ENCODE measurements at regions not wholly inside any gene's neighbourhood (a gene's known extent, or its start where the extent isn't known, plus 50 kb on each side); places are given as distances from the start of the nearest gene placed in this dataset.

DNA sequence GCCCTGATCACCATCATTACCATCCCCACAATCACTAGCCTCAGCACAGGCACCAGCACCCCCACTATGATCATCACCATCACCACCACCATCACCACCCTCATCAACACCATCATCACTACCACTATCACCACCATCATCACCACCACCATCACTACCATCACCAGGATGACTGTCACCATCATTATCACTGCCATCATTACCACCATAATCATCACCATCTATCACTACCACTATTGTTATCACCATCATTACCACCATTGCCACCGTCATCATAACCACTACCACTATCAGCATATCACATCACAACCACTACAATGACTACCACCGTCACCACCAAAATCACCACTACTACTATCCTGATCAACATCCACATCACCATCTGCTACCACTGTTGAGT lies 57.3 kb upstream of the CASZ1 start:
- CTCF ChIA-PET = no interaction called here
- WGBS (ENCODE audit: insufficient coverage) = 100% methylated on average over 1 of the region's 2 CpGs
- Mint-ChIP-seq H3K4me3 (no peak overlapping the region), H3K4me1 (no peaks in the 10 kb centered on the region), H3K27me3 (peaks cover 0 to 5% of the 10 kb centered on the region in 2 donors), H3K36me3 (no peaks in the 10 kb centered on the region), H3K9me3 (no peaks in the 10 kb centered on the region), H3K27ac (no peak overlapping the region)
- DNase-seq (no peak), ATAC-seq (replicated peaks in 1 of 4) (no peak)
- POLR2A ChIA-PET = no interaction called here
- Histone ChIP-seq H3K36me3 (ENCODE audit: control insufficient read depth in 2 of 2, extremely low read depth in 1 of 2, insufficient read depth in 1 of 2, low read length in 1 of 2) (no peaks in the 10 kb centered on the region), H3K27ac (ENCODE audit: low read length) (no peak overlapping the region), H3K27me3 (replicated peaks in 1 of 2; ENCODE audit: control insufficient read depth in 2 of 2, extremely low read depth in 1 of 2, insufficient read depth in 2 of 2, low read length in 1 of 2) (peaks cover 0 to 34% of the 10 kb centered on the region in 2 experiments), H3K4me3 (ENCODE audit: control insufficient read depth in 1 of 2, extremely low read depth in 1 of 2, low read length in 1 of 2) (no peak overlapping the region), H3K9me3 (no peaks in the 10 kb centered on the region), H3K4me1 (ENCODE audit: control insufficient read depth in 1 of 2, extremely low read depth in 1 of 2, insufficient read depth in 2 of 2, low read length in 2 of 2) (no peaks in the 10 kb centered on the region)

DNA sequence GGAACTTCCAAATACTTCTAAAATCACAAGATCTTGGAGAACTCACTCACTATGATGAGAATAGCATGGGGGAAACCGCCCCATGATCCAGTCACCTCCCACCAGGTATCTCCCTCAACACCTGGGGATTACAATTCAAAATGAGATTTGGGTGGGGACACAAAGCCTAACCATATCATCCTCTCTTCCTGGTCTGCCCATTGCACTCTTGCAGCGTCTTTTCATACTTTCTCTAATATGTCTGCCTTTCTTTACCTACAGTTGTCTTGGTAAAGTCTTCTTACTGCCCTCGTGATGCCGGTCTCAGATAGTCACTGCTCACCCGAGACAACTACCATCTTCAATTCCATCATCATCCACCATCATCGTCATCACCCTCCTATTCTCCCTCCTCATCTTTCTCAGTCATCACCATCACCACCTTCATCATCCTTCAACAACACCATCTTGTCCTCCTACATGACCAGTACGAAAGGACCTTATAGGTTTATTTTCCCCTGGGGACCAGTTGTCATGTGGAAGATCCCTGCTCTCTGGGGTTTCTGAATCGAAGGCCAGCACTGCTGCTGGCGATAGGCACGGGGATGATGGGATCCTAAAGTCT lies 58.5 kb upstream of the CASZ1 start:
- Histone ChIP-seq H3K27me3 (replicated peaks in 1 of 2; ENCODE audit: control insufficient read depth in 2 of 2, extremely low read depth in 1 of 2, insufficient read depth in 2 of 2, low read length in 1 of 2) (peaks cover 0 to 25% of the 10 kb centered on the region in 2 experiments), H3K4me3 (ENCODE audit: control insufficient read depth in 1 of 2, extremely low read depth in 1 of 2, low read length in 1 of 2) (no peak overlapping the region), H3K27ac (ENCODE audit: low read length) (no peak overlapping the region), H3K4me1 (ENCODE audit: control insufficient read depth in 1 of 2, extremely low read depth in 1 of 2, insufficient read depth in 2 of 2, low read length in 2 of 2) (no peaks in the 10 kb centered on the region), H3K36me3 (ENCODE audit: control insufficient read depth in 2 of 2, extremely low read depth in 1 of 2, insufficient read depth in 1 of 2, low read length in 1 of 2) (no peaks in the 10 kb centered on the region), H3K9me3 (no peaks in the 10 kb centered on the region)
- POLR2A ChIA-PET = no interaction called here
- ATAC-seq (replicated peaks in 1 of 4) (no peak), DNase-seq (no peak)
- Mint-ChIP-seq H3K27ac (no peak overlapping the region), H3K4me3 (no peak overlapping the region), H3K4me1 (no peaks in the 10 kb centered on the region), H3K9me3 (no peaks in the 10 kb centered on the region), H3K36me3 (no peaks in the 10 kb centered on the region), H3K27me3 (peaks cover 0 to 3% of the 10 kb centered on the region in 2 donors)
- 89% methylated on average over 8 of the region's 10 CpGs for WGBS (ENCODE audit: insufficient coverage)
- CTCF ChIA-PET = interaction anchor here in 1 of 2 donors (0.6 kb wide), 1 partner anchor 1717 kb away, joined by 7 read pairs; no protein-coding TSS in a partner anchor

DNA sequence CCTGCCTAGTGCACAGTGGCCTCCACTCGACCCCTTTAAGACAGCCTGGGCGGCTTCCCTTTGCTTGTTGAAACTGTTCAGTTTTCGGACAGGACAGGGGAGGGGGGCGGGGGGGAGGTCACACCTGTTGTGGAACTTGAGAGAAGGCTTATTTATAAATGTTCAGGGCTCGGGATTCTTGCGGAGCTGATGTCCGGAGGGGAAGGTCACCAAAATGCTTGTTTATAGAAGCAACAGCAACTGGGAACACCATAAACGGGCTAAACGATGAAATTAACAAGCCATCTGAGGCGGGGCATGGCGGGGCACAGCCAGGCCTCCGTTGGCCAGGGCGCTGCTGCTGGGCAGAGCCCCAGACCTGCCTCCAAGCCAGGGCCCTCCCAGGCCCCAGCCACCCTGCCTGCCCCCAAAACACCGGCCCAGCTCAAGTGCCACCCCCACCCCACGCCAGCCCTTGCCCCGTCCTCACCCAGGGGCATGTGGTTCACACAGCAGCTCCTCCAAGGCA lies 59.8 kb upstream of the CASZ1 start:
- Histone ChIP-seq H3K27me3 (replicated peaks in 1 of 2; ENCODE audit: control insufficient read depth in 2 of 2, extremely low read depth in 1 of 2, insufficient read depth in 2 of 2, low read length in 1 of 2) (peaks cover 0 to 25% of the 10 kb centered on the region in 2 experiments), H3K4me1 (ENCODE audit: control insufficient read depth in 1 of 2, extremely low read depth in 1 of 2, insufficient read depth in 2 of 2, low read length in 2 of 2) (no peaks in the 10 kb centered on the region), H3K27ac (ENCODE audit: low read length) (no peak overlapping the region), H3K36me3 (ENCODE audit: control insufficient read depth in 2 of 2, extremely low read depth in 1 of 2, insufficient read depth in 1 of 2, low read length in 1 of 2) (no peaks in the 10 kb centered on the region), H3K9me3 (no peaks in the 10 kb centered on the region), H3K4me3 (ENCODE audit: control insufficient read depth in 1 of 2, extremely low read depth in 1 of 2, low read length in 1 of 2) (no peak overlapping the region)
- no peaks in the 10 kb centered on the region for H3K4me1 Mint-ChIP-seq
- ATAC-seq (replicated peaks in 1 of 4) (no peak), DNase-seq (no peak)
- H3K36me3 Mint-ChIP-seq = no peaks in the 10 kb centered on the region
- no peaks in the 10 kb centered on the region for H3K27me3 Mint-ChIP-seq
- 81% methylated on average over 12 of the region's 16 CpGs for WGBS (ENCODE audit: insufficient coverage)
- H3K4me3 Mint-ChIP-seq = no peak overlapping the region
- CTCF ChIA-PET = no interaction called here
- POLR2A ChIA-PET = no interaction called here
- no peaks in the 10 kb centered on the region for H3K9me3 Mint-ChIP-seq
- H3K27ac Mint-ChIP-seq = no peak overlapping the region

- Mint-ChIP-seq H3K36me3 (no peaks in the 10 kb centered on the region), H3K27me3 (no peaks in the 10 kb centered on the region), H3K9me3 (no peaks in the 10 kb centered on the region), H3K4me1 (no peaks in the 10 kb centered on the region), H3K27ac (no peak overlapping the region), H3K4me3 (no peak overlapping the region)
- Histone ChIP-seq H3K27ac (ENCODE audit: low read length) (no peak overlapping the region), H3K4me3 (ENCODE audit: control insufficient read depth in 1 of 2, extremely low read depth in 1 of 2, low read length in 1 of 2) (no peak overlapping the region), H3K36me3 (ENCODE audit: control insufficient read depth in 2 of 2, extremely low read depth in 1 of 2, insufficient read depth in 1 of 2, low read length in 1 of 2) (no peaks in the 10 kb centered on the region), H3K27me3 (replicated peaks in 1 of 2; ENCODE audit: control insufficient read depth in 2 of 2, extremely low read depth in 1 of 2, insufficient read depth in 2 of 2, low read length in 1 of 2) (peaks cover 0 to 27% of the 10 kb centered on the region in 2 experiments), H3K9me3 (no peaks in the 10 kb centered on the region), H3K4me1 (ENCODE audit: control insufficient read depth in 1 of 2, extremely low read depth in 1 of 2, insufficient read depth in 2 of 2, low read length in 2 of 2) (no peaks in the 10 kb centered on the region)
- DNase-seq (no peak), ATAC-seq (replicated peaks in 1 of 4) (no peak)
- ChIA-PET POLR2A (interaction anchor here in 1 of 2 donors (0.6 kb wide), 1 partner anchor 1791 kb away, joined by 4 read pairs; no protein-coding TSS in a partner anchor), CTCF (no interaction called here)
- 90% methylated on average over 24 of the region's 27 CpGs for WGBS (ENCODE audit: insufficient coverage)
Observed at GRCh38 chr1:10856863-10857598, 60.6 kb upstream of the CASZ1 start.

DNA sequence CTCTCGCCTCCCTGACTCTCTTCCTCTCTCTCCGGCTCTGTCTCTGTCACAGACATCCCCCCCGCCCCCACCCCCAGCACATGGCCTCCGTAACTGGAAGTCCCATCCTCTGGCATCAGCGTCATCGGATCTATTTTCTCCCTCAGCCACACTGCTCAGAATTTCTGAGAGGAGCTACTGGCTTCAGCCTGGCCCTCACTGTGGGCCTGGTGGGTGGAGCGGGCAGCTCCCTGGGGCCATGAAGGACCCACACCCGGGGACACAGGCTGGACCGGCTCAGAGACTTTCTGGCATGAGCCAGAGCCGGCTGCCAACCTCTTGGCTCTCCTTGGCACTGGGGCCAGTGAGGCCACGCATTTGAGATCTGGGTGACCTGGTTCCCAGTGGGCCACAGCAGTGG lies 61.2 kb upstream of the CASZ1 start:
- Histone ChIP-seq H3K9me3 (no peaks in the 10 kb centered on the region), H3K4me3 (ENCODE audit: control insufficient read depth in 1 of 2, extremely low read depth in 1 of 2, low read length in 1 of 2) (no peak overlapping the region), H3K4me1 (ENCODE audit: control insufficient read depth in 1 of 2, extremely low read depth in 1 of 2, insufficient read depth in 2 of 2, low read length in 2 of 2) (no peaks in the 10 kb centered on the region), H3K36me3 (ENCODE audit: control insufficient read depth in 2 of 2, extremely low read depth in 1 of 2, insufficient read depth in 1 of 2, low read length in 1 of 2) (no peaks in the 10 kb centered on the region), H3K27me3 (replicated peaks in 1 of 2; ENCODE audit: control insufficient read depth in 2 of 2, extremely low read depth in 1 of 2, insufficient read depth in 2 of 2, low read length in 1 of 2) (peaks cover 0 to 30% of the 10 kb centered on the region in 2 experiments), H3K27ac (ENCODE audit: low read length) (no peak overlapping the region)
- ChIA-PET CTCF (no interaction called here), POLR2A (no interaction called here)
- H3K4me3 Mint-ChIP-seq = no peak overlapping the region
- no peaks in the 10 kb centered on the region for H3K9me3 Mint-ChIP-seq
- WGBS (ENCODE audit: insufficient coverage) = 89% methylated on average over 7 of the region's 11 CpGs
- DNase-seq = no peak
- H3K36me3 Mint-ChIP-seq = no peaks in the 10 kb centered on the region
- H3K27ac Mint-ChIP-seq = no peak overlapping the region
- H3K4me1 Mint-ChIP-seq = no peaks in the 10 kb centered on the region
- ATAC-seq (replicated peaks in 1 of 4) = no peak
- peaks cover 0 to 2% of the 10 kb centered on the region in 2 donors for H3K27me3 Mint-ChIP-seq

- Mint-ChIP-seq H3K36me3 (no peaks in the 10 kb centered on the region), H3K27me3 (peaks cover 11 to 23% of the 10 kb centered on the region in 2 donors), H3K4me3 (no peak overlapping the region), H3K4me1 (peaks cover 0 to 7% (median 3%) of the 10 kb centered on the region in 3 donors), H3K9me3 (no peaks in the 10 kb centered on the region), H3K27ac (no peak overlapping the region)
- DNase-seq (no peak), ATAC-seq (replicated peaks in 1 of 4) (no peak)
- ChIA-PET CTCF (no interaction called here), POLR2A (no interaction called here)
- WGBS (ENCODE audit: insufficient coverage) = 85% methylated on average over 9 of the region's 13 CpGs
- Histone ChIP-seq H3K27me3 (replicated peaks in 1 of 2; ENCODE audit: control insufficient read depth in 2 of 2, extremely low read depth in 1 of 2, insufficient read depth in 2 of 2, low read length in 1 of 2) (peaks cover 2 to 44% of the 10 kb centered on the region in 2 experiments), H3K4me1 (ENCODE audit: control insufficient read depth in 1 of 2, extremely low read depth in 1 of 2, insufficient read depth in 2 of 2, low read length in 2 of 2) (no peaks in the 10 kb centered on the region), H3K9me3 (no peaks in the 10 kb centered on the region), H3K27ac (ENCODE audit: low read length) (no peak overlapping the region), H3K36me3 (ENCODE audit: control insufficient read depth in 2 of 2, extremely low read depth in 1 of 2, insufficient read depth in 1 of 2, low read length in 1 of 2) (no peaks in the 10 kb centered on the region), H3K4me3 (ENCODE audit: control insufficient read depth in 1 of 2, extremely low read depth in 1 of 2, low read length in 1 of 2) (no peak overlapping the region)
Observed at GRCh38 chr1:10860218-10860617, 63.8 kb upstream of the CASZ1 start.
